A673 (cell line): ENCODE measurements at regions not wholly inside any gene's neighbourhood (a gene's known extent, or its start where the extent isn't known, plus 50 kb on each side); places are given as distances from the start of the nearest gene placed in this dataset.

ENCODE experiments used
- CTCF ChIP-seq: fragments of 300-800, 200-600 bp; sonication (generic); conservative IDR thresholded peaks from 2 replicates; pipeline ENCODE4 v1.5.1; 2017; ENCODE audit warnings: low read depth, mild to moderate bottlenecking, antibody characterized with exemption, low read length, moderate library complexity, mixed read lengths
- EZH2 ChIP-seq: fragments of 200-600 bp; sonication (generic); IDR thresholded peaks from 2 replicates; pipeline ENCODE4 v1.6.1; 2017; ENCODE audit warnings: borderline replicate concordance, low read depth, mild to moderate bottlenecking, mixed read lengths, antibody characterized with exemption, low read length; ENCODE audit not compliant: poor library complexity, severe bottlenecking

GRCh38 chr2:12070153-12070552, 323.7 kb downstream of the LPIN1 start:
- TF ChIP-seq CTCF (no peak), EZH2 (no peak)
